GM21717 (cell line): ENCODE measurements at regions not wholly inside any gene's neighbourhood (a gene's known extent, or its start where the extent isn't known, plus 50 kb on each side); places are given as distances from the start of the nearest gene placed in this dataset.
"Not testable (repeated sequence)": the region's sequence is repeated elsewhere in the genome, so short reads cannot be mapped to it uniquely, and the experiment has no call there.

ENCODE experiments used
- ATAC-seq: cut with Tn5 transposase; IDR thresholded peaks from one replicate; pipeline ENCODE4 v1.9.1; 2021; ENCODE audit warnings: mild to moderate bottlenecking, moderate library complexity; ENCODE audit not compliant: unreplicated experiment

DNA sequence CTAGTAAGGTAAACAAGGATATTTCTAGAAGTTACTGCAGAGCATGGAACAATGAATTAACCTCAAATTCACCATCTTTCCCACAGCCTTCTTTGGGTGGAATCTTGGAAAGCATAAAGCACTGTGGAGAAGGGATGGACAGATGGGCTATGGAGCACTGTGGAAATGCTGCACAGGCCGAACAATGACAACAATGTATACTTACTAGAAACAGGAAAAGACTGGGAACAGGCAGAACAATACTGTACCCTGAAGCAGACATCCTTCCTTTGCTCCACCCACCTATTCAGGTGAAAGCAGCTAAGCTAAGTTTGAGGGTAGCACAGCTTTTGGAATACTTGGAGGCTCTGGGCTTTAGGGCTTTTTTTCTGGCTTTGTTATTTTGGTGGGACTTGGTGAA lies 250.6 kb upstream of the KLF8 start:
- ATAC-seq, result no peak

GRCh38 chrX:55996649-55997048 lies 235.5 kb upstream of the KLF8 start:
- ATAC-seq, result no peak

DNA sequence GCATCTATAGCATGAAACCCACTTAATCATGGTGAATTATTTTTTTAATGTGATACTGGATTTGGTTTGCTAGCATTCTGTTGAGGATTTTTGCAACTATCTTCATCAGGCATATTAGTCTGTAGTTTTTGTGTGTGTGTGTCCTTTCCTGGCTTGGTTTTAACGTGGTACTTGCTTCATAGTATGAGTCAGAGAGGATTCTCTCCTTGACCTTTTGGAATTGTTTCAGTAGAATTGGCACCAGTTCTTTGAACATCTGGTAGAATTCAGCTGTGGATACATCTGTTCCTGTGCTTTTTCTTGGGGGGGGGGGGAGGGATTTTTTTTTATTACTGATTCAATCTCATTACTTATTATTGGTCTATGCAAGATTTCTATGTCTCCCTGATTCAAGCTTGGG lies 232.0 kb upstream of the KLF8 start:
- no peak for ATAC-seq

DNA sequence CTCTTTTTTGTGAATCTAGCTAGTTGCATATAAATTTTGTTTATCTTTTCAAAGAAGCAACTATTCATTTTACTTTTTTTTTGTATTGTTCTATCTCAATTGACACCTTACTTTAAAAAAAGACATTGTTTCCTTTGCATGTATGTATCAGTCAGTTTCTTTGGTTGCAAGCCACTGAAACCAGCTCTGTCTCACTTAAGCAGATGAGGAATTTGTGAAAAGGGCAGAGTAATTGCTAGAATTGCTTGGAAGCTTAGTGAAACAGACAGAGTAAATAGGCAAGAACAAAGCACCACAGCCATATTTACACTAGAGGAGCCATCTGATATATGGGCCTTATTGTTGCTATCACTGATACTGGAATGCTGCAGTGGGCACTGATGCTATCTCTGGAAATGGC lies 231.4 kb upstream of the KLF8 start:
- no peak for ATAC-seq

DNA sequence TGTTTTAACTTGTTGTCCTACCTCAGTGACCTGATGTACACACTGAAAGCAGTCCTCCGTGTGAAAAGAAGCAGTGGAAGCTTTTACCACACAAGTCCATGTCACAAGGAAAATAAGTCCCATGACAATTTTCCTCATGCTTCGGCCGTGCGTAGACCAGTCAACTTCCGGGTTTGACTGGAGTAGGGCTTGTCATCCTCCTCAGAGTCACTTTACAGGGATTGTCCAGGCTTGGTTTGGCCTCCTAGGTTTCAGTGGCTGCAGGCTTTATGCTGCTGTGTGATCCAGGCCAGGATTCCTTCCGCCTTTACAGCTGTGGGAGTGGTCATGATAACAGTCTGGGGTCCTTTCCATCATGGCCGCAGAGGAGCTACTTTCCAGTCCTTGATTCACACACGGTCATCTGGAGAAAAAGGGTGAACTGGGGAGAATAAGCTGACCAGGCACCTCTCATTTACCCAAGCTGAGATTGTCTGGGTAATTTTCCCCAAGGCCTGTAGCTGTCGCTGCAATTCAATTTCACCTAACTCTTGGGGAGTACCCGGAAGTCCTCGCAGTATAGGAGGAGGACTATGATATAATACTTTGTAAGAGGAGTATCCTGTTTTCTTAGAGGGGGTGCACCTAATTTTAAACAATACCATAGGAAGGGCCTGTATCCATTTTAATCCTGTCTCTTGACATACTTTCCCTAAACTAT lies 206.1 kb upstream of the KLF8 start:
- no peak for ATAC-seq

- no peak for ATAC-seq
Observed at GRCh38 chrX:56026815-56027214, 205.3 kb upstream of the KLF8 start.

- ATAC-seq, result no peak
Observed at GRCh38 chrX:56029188-56029587, 203.0 kb upstream of the KLF8 start.

DNA sequence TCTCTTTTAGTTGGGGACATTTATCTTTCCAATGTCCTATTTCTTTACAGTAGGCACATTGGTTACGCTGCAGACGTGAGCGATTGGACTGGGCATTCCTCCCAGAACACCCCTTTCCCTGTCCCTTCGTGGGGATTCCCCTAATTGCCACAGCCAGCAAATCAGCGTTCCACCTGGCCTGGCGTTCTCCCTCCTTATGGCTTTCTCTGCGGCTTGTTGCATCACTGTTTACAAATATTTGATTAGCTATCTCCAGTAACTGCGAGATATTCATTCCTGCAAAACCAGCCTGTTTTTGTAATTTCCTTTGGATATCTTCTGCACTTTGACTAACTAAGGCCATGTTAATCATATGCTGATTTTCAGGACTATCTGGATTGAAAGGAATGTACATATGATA lies 202.5 kb upstream of the KLF8 start:
- no peak for ATAC-seq

GRCh38 chrX:56031409-56031808 lies 200.7 kb upstream of the KLF8 start:
- no peak for ATAC-seq

GRCh38 chrX:56033495-56034180 lies 198.5 kb upstream of the KLF8 start:
- ATAC-seq, result no peak

DNA sequence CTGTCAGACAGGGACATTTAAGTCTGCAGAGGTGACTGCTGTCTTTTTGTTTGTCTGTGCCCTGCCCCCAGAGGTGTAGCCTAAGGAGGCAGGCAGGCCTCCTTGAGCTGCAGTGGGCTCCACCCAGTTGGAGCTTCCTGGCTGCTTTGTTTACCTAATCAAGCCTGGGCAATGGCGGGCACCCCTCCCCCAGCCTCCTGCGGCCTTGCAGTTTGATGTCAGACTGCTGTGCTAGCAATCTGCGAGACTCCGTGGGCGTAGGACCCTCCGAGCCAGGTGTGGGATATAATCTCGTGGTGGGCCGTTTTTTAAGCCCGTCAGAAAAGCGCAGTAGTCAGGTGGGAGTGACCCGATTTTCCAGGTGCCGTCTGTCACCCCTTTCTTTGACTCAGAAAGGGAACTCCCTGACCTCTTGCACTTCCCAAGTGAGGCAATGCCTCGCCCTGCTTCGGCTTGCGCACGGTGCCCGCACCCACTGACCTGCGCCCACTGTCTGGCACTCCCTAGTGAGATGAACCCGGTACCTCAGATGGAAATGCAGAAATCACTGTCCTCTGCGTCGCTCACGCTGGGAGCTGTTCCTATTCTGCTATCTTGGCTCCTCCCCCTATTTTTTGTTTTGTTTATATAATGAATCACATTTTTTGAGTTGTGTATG lies 179.4 kb upstream of the KLF8 start:
- ATAC-seq, result not testable (repeated sequence)

DNA sequence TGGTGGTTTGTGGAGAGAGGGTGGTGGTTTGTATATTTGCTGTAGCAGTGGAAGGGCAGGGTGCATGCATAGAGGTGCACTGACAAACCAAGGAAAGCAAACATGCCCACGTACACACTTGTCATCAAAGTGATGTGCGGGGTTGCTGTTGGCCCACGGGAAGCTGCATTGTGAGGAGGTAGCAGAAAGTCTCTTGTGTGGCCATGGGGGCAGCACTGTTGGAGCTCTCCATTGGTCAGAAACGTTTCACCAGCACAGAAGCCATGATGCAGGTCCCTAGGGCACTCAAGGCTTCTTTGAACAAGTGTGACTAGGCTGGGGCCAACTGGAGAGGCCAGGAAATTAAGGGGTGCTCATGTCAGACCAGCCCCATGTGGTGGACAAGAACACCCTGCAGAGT lies 174.8 kb upstream of the KLF8 start:
- no peak for ATAC-seq

- ATAC-seq, result peak; percentile 63
Observed at GRCh38 chrX:56066016-56066415, 166.1 kb upstream of the KLF8 start.

DNA sequence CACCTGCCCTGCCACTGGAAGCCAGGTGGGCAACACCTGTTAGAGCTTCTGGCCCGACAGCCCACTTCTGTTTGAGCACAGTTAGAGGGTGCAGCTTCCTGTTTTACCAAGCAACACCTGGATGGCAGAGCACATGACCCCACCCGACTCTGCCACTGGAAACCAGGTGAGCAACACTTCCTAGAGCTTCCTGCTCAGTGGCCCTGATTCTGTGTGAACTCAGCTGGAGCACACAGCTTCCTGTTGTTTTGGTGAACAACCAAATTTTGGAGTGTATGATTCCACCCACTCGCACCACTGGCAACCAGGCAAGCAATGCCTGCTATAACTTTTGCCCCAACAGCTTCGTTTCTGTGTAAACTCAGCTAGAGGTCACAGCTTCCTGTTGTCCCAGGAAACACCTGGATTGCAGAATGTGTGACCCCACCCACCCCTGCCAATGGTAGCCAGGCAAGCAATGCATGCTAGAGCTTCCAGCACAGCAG lies 163.8 kb upstream of the KLF8 start:
- no peak for ATAC-seq

DNA sequence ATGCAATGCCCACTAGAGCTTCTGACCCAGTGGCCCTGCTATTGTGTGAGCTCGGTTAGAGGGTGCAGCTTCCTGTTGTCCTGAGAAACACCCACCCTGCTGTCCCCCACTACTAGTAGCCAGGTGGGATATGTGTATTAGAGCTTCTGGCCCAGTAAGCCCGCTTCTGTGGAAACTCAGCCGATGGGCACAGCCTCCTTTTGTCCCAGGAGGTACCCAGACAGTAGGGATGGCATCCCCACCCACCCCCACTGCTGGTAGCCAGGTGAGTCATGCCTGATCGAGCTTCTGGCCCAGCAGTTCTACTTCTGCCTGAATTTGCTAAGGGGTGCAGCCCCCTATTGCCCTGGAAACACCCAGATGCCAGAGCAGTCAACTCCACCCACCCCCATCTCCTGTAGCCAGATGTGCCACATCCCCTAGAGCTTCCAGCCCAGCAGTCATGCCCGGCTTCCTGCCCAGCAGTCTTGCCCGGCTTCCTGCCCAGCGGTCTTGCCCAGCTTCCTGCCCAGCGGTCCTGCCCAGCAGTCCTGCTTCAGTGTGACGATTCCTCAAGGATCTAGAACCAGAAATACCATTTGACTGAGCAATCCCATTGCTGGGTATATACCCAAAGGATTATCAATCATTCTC lies 162.7 kb upstream of the KLF8 start:
- no peak for ATAC-seq

GRCh38 chrX:56089376-56089775 lies 142.8 kb upstream of the KLF8 start:
- ATAC-seq, result no peak

DNA sequence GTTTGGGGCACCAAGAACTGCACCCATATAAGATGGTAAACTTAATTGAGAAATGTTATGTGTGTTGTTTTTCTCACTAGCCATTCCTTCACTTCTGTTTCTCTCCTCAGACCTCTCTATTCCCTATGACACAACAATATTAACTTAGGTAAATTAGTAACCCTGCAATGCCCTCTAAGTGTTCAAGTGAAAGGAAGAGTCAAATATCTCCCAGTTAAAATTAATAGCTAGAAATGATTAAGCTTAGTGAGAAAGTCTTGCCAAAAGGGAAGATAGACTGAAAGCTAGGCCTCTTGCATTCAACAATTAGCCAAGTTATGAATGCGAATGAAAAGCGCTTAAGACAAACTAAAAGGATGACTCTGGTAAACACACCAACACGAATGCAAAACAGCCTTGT lies 132.9 kb upstream of the KLF8 start:
- no peak for ATAC-seq

DNA sequence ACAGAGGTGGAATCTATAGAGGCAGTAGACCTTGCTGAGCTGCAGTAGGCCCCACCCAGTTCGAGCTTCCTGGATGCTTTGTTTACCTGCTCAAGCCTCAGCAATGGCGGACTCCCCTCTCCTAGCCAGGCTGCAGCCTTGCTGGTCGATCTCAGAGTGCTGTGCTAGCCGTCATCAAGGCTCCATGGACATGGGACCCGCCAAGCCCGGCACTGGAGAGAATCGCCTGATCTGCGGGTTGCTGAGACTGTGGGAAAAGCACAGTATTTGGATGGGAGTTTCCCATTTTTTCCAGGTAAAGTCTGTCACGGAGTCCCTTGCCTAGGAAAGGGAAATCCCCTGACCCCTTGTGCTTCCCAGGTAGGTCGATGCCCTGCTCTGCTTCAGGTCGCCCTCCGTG lies 124.8 kb upstream of the KLF8 start:
- no peak for ATAC-seq

GRCh38 chrX:56113785-56114436 lies 118.2 kb upstream of the KLF8 start:
- no peak for ATAC-seq

- ATAC-seq, result no peak
Observed at GRCh38 chrX:56114437-56114787, 117.7 kb upstream of the KLF8 start.

DNA sequence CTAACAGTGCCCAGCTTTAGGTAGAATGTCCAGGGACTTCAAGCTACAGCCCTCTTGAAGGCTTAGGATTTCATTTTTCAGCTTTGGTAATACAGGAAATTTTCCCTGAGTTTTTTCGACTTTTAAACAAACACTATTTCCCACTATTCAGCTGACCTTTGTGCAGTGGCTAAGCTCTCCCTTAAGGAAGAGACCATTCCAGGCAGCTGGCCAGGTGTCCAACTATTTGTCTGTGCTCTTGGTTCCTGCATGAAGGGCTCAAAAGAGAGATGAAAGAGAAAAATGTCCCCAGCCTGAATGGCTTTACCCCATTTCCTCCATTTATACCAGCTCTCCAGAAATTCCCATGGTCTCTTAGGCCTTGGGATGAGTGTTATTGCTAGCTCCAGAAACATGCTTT lies 111.9 kb upstream of the KLF8 start:
- no peak for ATAC-seq
